ENCODE measurements at regions not wholly inside any gene's neighbourhood (a gene's known extent, or its start where the extent isn't known, plus 50 kb on each side); places are given as distances from the start of the nearest gene placed in this dataset.

- TF ChIP-seq CTCF (IDR thresholded peaks at IDR 0.05) (no peak), POLR2AphosphoS5 (IDR thresholded peaks at IDR 0.05) (no peak), EP300 (IDR thresholded peaks at IDR 0.05) (no peak)
Measured at GRCh38 chr6:120564779-120565178, 769.5 kb downstream of the TBC1D32 start.

Data from sigmoid colon (tissue), 4 donors.